Brain microvascular endothelial cell (primary cell): ENCODE measurements at regions not wholly inside any gene's neighbourhood (a gene's known extent, or its start where the extent isn't known, plus 50 kb on each side); places are given as distances from the start of the nearest gene placed in this dataset.

Experiments used
- DNase-seq: peaks from one replicate; pipeline ENCODE4 v3.0.0-alpha.2; 2020
- H3K27ac ChIP-seq: fragments of 250-450 bp; sonication (Bioruptor Pico); 2 replicates; pipeline ENCODE4 v1.5.1; 2020; ENCODE audit warnings: mild to moderate bottlenecking, moderate library complexity
- H3K27me3 ChIP-seq: fragments of 250-450 bp; sonication (Bioruptor Pico); replicated peaks from 2 replicates; pipeline ENCODE4 v1.5.1; 2020; ENCODE audit warnings: mild to moderate bottlenecking
- H3K36me3 ChIP-seq: fragments of 250-450 bp; sonication (Bioruptor Pico); replicated peaks from 2 replicates; pipeline ENCODE4 v1.5.1; 2020; ENCODE audit warnings: mild to moderate bottlenecking
- H3K4me3 ChIP-seq: 2 replicates; pipeline ENCODE4 v1.5.1; 2011; ENCODE audit warnings: low read depth, mild to moderate bottlenecking, control low read depth, low read length, moderate library complexity
- in situ Hi-C: cut with HindIII; loops from 2 replicates; pipeline ENCODE4 v1.10.0; 2017; ENCODE audit warnings: low sequenced_read_pairs, low pct_ligation_motif_present
- TF ChIP-seq, protein P1 (sequence below): IDR thresholded peaks from 2 replicates; pipeline ENCODE4 v1.5.1; 2011; ENCODE audit warnings: low read depth, mild to moderate bottlenecking, moderate library complexity, low read length, control low read depth, inconsistent platforms; ENCODE audit errors: missing control alignments

DNA sequence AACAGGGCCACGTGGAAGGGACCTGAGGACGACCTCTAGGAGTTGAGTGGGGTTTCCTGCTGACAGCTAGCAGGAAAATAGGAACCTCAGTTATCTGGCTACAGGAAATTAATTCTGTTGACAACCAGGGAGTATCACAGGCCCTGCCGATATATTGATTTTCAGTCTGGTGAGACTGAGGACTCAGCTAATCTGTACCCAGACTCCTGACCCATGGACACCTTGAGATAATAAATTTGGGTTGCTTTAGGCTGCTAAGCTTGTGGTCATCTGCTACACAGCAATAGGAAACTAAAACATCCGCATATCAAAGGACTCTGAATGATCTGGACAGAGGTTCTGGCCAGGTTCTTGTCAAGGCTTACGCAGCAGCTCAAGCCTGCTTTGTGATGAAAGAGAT, 80.8 kb upstream of the CNEP1R1 start:
- in situ Hi-C loops, result no loop called here
- H3K4me3 ChIP-seq, result no peak overlapping the region
- H3K27me3 ChIP-seq, result no peaks in the 10 kb centered on the region
- TF ChIP-seq, protein P1, sequence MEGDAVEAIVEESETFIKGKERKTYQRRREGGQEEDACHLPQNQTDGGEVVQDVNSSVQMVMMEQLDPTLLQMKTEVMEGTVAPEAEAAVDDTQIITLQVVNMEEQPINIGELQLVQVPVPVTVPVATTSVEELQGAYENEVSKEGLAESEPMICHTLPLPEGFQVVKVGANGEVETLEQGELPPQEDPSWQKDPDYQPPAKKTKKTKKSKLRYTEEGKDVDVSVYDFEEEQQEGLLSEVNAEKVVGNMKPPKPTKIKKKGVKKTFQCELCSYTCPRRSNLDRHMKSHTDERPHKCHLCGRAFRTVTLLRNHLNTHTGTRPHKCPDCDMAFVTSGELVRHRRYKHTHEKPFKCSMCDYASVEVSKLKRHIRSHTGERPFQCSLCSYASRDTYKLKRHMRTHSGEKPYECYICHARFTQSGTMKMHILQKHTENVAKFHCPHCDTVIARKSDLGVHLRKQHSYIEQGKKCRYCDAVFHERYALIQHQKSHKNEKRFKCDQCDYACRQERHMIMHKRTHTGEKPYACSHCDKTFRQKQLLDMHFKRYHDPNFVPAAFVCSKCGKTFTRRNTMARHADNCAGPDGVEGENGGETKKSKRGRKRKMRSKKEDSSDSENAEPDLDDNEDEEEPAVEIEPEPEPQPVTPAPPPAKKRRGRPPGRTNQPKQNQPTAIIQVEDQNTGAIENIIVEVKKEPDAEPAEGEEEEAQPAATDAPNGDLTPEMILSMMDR, result no peak
- DNase-seq, result no peak
- H3K27ac ChIP-seq, result no peak overlapping the region
- no peaks in the 10 kb centered on the region for H3K36me3 ChIP-seq

DNA sequence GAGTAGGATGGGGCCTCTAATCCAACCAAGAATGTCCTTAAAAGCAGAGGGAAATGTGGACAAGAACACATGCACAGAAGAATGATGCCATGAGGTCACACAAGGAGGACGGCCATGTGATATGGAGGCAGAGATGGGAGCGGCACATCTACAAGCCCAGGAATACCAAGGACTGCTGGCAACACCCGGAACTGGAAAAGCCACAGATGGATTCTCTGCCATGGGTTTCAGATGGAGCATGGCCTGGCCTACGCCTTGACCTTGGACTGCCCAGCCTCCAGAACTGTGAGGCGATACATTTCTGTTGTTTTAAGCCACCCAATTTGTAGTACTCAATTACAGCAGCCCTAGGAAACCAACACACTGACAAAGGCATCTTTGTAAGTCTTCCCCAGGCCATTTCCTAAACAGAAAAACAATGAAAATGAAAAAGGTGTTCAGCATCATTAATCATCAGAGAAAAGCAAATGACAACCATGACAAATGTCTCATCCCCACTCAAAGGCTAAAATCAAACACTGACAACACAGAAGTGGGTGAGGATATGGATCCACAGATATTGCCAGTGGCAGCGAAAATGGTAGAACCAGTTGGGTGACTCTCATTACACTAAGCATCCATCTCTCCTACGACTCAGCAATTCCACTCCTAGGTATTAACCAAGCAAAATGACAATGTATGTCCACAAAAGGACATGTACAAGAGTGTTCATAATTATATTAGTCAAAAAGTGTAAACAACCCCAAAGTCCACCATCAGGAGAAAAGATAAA, 76.9 kb upstream of the CNEP1R1 start:
- no peak for DNase-seq
- Histone ChIP-seq H3K27me3 (no peaks in the 10 kb centered on the region), H3K4me3 (no peak overlapping the region), H3K27ac (no peak overlapping the region), H3K36me3 (no peaks in the 10 kb centered on the region)
- in situ Hi-C loops, result no loop called here
- TF ChIP-seq, protein P1, result no peak

DNA sequence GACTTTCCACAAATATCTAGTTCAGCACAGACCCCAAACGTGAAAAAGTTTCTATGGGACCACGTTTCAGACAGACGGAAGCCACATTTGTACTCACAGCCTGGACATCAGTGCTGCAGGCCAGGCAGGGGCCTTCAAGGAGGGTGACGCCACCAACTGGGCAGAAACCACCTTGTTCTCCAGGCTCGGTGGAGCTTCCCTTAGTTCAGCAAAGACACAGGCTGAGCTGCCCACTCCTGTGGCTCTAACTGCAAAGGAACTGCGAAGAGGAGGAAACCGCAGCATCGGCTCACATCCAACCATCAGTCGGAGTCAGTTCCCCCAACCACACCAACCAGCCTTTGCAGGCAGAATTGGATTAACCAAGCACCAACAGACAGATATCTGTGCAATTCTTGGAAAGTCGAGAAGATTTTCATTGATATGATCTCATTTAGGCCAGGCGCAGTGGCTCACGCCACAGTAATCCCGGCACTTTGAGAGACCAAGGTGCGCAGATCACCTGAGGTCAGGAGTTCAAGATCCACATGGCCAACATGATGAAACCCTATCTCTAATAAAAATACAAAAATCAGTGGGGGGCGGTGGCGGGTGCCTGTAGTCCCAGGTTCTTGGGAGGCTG, 73.3 kb upstream of the CNEP1R1 start:
- Histone ChIP-seq H3K27me3 (no peaks in the 10 kb centered on the region), H3K4me3 (no peak overlapping the region), H3K36me3 (no peaks in the 10 kb centered on the region), H3K27ac (no peak overlapping the region)
- DNase-seq, result no peak
- TF ChIP-seq, protein P1, result no peak
- in situ Hi-C loops, result no loop called here

DNA sequence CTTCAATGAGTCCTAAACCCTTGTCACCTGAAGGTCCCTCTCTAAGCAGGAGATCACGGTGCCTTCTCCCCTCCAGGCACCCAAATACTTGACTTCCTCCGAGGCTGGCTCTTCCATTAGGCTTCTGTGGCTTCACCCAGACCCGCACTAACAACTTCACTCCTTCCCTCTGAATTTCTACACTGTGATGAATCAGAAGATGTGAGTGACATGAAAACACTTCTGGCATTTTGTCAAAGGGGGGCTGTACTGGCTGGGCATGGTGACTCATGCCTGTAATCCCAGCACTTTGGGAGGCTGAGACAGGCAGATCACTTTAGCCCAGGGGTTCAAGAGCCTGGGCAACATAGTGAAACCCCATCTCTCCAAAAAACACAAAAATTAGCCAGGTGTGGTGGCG, 72.6 kb upstream of the CNEP1R1 start:
- no peak overlapping the region for H3K4me3 ChIP-seq
- H3K36me3 ChIP-seq, result no peaks in the 10 kb centered on the region
- TF ChIP-seq, protein P1, result no peak
- peak; percentile 73 for DNase-seq
- in situ Hi-C loops, result no loop called here
- no peak overlapping the region for H3K27ac ChIP-seq
- no peaks in the 10 kb centered on the region for H3K27me3 ChIP-seq

DNA sequence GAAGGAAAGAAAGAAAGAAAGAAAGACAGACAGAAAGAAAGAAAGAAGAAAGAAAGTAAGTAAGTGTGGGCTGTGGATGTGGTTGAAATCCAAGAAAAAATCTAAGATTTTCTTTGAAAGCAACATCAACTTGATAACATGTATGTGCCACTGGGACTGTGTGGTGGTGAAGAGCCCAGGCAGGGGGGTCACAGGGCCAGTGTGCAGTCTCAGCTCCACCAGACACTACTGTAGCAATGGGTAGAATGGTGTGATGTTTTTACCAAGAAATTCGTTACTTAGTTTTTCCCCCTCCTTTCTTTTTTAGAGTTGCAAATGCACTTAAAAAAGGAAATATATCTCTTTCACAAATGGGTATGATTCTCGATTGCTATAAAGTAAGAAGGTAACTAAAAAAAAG, 71.9 kb upstream of the CNEP1R1 start:
- Histone ChIP-seq H3K4me3 (no peak overlapping the region), H3K36me3 (no peaks in the 10 kb centered on the region), H3K27ac (no peak overlapping the region), H3K27me3 (no peaks in the 10 kb centered on the region)
- no peak for DNase-seq
- in situ Hi-C loops, result no loop called here
- TF ChIP-seq, protein P1, result no peak

DNA sequence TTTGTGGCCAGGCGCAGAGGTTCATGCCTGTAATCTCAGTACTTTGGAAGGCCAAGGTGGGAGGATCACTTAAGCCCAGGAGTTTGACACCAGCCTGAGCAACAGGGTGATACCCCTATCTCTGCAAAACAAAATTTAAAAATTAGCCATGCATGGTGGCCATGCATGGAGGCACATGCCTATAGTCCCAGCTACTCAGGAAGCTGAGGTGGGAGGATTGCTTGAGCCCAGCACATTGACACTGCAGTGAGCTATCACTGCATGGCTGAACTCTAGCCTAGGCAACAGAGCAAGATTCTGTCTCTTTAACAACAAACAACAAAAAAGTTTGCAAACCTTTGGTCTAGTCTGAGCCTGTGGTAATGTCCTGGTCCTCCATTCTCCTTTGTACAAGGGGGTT, 69.2 kb upstream of the CNEP1R1 start:
- Histone ChIP-seq H3K27me3 (no peaks in the 10 kb centered on the region), H3K27ac (no peak overlapping the region), H3K4me3 (no peak overlapping the region), H3K36me3 (no peaks in the 10 kb centered on the region)
- TF ChIP-seq, protein P1, result no peak
- in situ Hi-C loops, result no loop called here
- DNase-seq, result no peak
